Neural progenitor cell (in vitro differentiated cells): ENCODE measurements at regions not wholly inside any gene's neighbourhood (a gene's known extent, or its start where the extent isn't known, plus 50 kb on each side); places are given as distances from the start of the nearest gene placed in this dataset.

Experiments used
- EZH2 ChIP-seq: fragments of 200-600 bp; sonication (generic); IDR thresholded peaks from 2 replicates; pipeline ENCODE4 v1.6.1; 2017; ENCODE audit warnings: antibody characterized with exemption, mild to moderate bottlenecking, moderate library complexity
- TF ChIP-seq, protein P1 (sequence below): fragments of 200-600 bp; sonication (generic); IDR thresholded peaks from 2 replicates; pipeline ENCODE4 v1.5.1; 2017; ENCODE audit warnings: antibody characterized with exemption, mild to moderate bottlenecking

DNA sequence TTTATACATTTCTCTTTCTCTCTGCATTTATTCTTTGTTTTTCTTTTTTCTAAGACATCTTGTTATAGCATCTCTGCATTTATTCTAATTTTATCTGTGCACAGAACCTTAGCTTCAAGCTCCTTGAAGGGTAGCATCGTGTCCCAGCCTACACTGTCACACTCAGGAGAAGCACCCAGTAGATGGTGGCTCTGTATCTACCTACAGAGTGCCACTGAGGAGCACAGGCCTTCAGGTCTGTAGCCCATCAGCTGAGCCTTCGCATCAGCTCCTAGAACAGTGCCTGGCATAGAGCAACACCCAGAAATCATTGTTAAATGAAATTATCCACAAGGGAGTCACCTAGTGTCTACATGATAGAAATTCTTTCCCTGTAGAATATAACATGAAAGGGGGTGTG is 203.0 kb upstream of the KLF14 start:
- TF ChIP-seq, protein P1, sequence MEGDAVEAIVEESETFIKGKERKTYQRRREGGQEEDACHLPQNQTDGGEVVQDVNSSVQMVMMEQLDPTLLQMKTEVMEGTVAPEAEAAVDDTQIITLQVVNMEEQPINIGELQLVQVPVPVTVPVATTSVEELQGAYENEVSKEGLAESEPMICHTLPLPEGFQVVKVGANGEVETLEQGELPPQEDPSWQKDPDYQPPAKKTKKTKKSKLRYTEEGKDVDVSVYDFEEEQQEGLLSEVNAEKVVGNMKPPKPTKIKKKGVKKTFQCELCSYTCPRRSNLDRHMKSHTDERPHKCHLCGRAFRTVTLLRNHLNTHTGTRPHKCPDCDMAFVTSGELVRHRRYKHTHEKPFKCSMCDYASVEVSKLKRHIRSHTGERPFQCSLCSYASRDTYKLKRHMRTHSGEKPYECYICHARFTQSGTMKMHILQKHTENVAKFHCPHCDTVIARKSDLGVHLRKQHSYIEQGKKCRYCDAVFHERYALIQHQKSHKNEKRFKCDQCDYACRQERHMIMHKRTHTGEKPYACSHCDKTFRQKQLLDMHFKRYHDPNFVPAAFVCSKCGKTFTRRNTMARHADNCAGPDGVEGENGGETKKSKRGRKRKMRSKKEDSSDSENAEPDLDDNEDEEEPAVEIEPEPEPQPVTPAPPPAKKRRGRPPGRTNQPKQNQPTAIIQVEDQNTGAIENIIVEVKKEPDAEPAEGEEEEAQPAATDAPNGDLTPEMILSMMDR, result no peak
- no peak for TF ChIP-seq EZH2
